MM.1S (cell line): ENCODE measurements at regions not wholly inside any gene's neighbourhood (a gene's known extent, or its start where the extent isn't known, plus 50 kb on each side); places are given as distances from the start of the nearest gene placed in this dataset.

ENCODE experiments used
- DNase-seq: peaks from one replicate; pipeline ENCODE4 v3.0.0-alpha.2; 2015
- H2AFZ ChIP-seq: fragments of 300-600 bp; sonication (generic); 2 replicates; pipeline ENCODE4 v1.6.0; 2016; ENCODE audit warnings: antibody characterized with exemption, low read length
- H3F3A ChIP-seq: fragments of 300-600 bp; sonication (generic); 2 replicates; pipeline ENCODE4 v1.6.1; 2016; ENCODE audit warnings: mild to moderate bottlenecking, antibody characterized with exemption, low read length, moderate library complexity, mixed read lengths; ENCODE audit not compliant: insufficient read depth
- H3K27ac ChIP-seq: fragments of 300-600 bp; sonication (generic); 2 replicates; pipeline ENCODE4 v1.5.1; 2016; ENCODE audit warnings: mild to moderate bottlenecking, low read length
- H3K27me3 ChIP-seq: fragments of 300-600 bp; sonication (generic); replicated peaks from 2 replicates; pipeline ENCODE4 v1.6.0; 2016; ENCODE audit warnings: low read length; ENCODE audit not compliant: insufficient read depth
- H3K36me3 ChIP-seq: fragments of 300-600 bp; sonication (generic); replicated peaks from 2 replicates; pipeline ENCODE4 v1.6.1; 2016; ENCODE audit warnings: mild to moderate bottlenecking, low read length, mixed read lengths; ENCODE audit not compliant: insufficient read depth
- H3K4me1 ChIP-seq: fragments of 300-600 bp; sonication (generic); 2 replicates; pipeline ENCODE4 v1.6.1; 2016; ENCODE audit warnings: low read length, mixed read lengths
- H3K4me2 ChIP-seq: fragments of 300-600 bp; sonication (generic); 2 replicates; pipeline ENCODE4 v1.6.0; 2016; ENCODE audit warnings: low read depth, low read length
- H3K4me3 ChIP-seq: fragments of 300-600 bp; sonication (generic); 2 replicates; pipeline ENCODE4 v1.5.1; 2016; ENCODE audit warnings: low read length, mixed read lengths
- H3K79me2 ChIP-seq: fragments of 300-600 bp; sonication (generic); 2 replicates; pipeline ENCODE4 v1.6.1; 2016; ENCODE audit warnings: mixed run types, low read length, mixed read lengths
- H3K9ac ChIP-seq: fragments of 300-600 bp; sonication (generic); 2 replicates; pipeline ENCODE4 v1.6.1; 2016; ENCODE audit warnings: low read length, mixed read lengths
- H3K9me2 ChIP-seq: fragments of 300-600 bp; sonication (generic); replicated peaks from 2 replicates; pipeline ENCODE4 v1.6.1; 2016; ENCODE audit warnings: mild to moderate bottlenecking, low read length, mixed read lengths; ENCODE audit not compliant: insufficient read depth
- H3K9me3 ChIP-seq: fragments of 300-600 bp; sonication (generic); replicated peaks from 2 replicates; pipeline ENCODE4 v1.6.1; 2016; ENCODE audit warnings: mild to moderate bottlenecking, low read length, mixed read lengths; ENCODE audit not compliant: insufficient read depth
- H4K20me1 ChIP-seq: fragments of 300-600 bp; sonication (generic); 2 replicates; pipeline ENCODE4 v1.6.1; 2016; ENCODE audit warnings: mild to moderate bottlenecking, low read length, moderate library complexity, mixed read lengths; ENCODE audit not compliant: insufficient read depth
- EZH2 ChIP-seq: fragments of 300-600 bp; sonication (generic); optimal IDR thresholded peaks from 2 replicates; pipeline ENCODE3; 2017; ENCODE audit warnings: low read depth, mild to moderate bottlenecking, antibody characterized with exemption, low read length, mixed read lengths
- EZH2phosphoT487 ChIP-seq: fragments of 300-600 bp; sonication (generic); IDR thresholded peaks from 2 replicates; pipeline ENCODE4 v1.6.1; 2018; ENCODE audit warnings: antibody characterized with exemption, low read length
- TF ChIP-seq, protein P1 (sequence below): fragments of 300-600 bp; sonication (generic); IDR thresholded peaks from 2 replicates; pipeline ENCODE4 v1.5.1; 2016; ENCODE audit warnings: antibody characterized with exemption, low read length, mixed read lengths

DNA sequence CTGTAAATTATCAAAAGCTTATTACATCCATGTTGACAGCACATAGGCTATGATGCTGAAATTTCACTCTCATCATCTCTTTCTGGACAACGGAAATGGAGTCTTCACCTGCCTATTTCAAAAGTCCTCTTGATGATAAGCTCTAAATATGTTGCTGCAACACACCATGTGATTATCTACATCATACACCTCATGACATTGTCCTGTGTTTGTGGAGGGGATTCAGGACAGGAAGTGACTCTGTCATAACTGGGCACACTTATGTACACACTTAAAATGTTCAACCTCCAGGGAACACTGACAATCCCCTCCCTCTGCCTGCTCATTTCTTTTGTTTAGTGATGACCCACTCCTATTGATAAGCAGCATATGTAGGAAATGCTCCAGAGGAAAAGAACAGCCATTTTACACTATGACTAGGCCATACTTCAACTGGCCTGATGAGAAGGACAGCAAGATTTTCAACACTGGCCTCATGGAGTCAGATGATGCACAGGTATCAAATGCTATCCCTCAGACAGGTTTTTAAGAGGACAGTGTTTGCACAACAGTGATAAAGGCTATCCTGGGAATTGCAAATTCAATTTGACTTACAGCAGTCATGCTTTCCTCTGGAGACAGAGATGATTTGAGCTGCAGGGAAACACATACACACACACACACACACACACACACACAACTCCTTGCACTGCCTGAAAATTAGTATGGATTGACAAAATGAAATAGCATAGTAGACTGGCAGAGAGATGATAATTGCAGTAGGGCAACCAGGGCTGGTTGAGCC, 163.3 kb upstream of the RASGEF1B start:
- Histone ChIP-seq H3K27ac (peak overlapping the region; percentile 77; the same call in 1 of the 2 replicates), H3F3A (peaks cover 36% of the 10 kb centered on the region), H4K20me1 (no peaks in the 10 kb centered on the region), H3K27me3 (no peaks in the 10 kb centered on the region), H3K4me2 (peak overlapping the region; percentile 76), H3K36me3 (no peaks in the 10 kb centered on the region), H3K9me3 (no peaks in the 10 kb centered on the region), H2AFZ (peak overlapping the region; percentile 54; the same call in 1 of the 2 replicates), H3K79me2 (no peaks in the 10 kb centered on the region), H3K9ac (peak overlapping the region; percentile 28; the same call in 1 of the 2 replicates), H3K9me2 (no peaks in the 10 kb centered on the region), H3K4me1 (peaks cover 47% of the 10 kb centered on the region), H3K4me3 (no peak overlapping the region)
- DNase-seq, result no peak
- no peak for TF ChIP-seq EZH2
- TF ChIP-seq, protein P1, sequence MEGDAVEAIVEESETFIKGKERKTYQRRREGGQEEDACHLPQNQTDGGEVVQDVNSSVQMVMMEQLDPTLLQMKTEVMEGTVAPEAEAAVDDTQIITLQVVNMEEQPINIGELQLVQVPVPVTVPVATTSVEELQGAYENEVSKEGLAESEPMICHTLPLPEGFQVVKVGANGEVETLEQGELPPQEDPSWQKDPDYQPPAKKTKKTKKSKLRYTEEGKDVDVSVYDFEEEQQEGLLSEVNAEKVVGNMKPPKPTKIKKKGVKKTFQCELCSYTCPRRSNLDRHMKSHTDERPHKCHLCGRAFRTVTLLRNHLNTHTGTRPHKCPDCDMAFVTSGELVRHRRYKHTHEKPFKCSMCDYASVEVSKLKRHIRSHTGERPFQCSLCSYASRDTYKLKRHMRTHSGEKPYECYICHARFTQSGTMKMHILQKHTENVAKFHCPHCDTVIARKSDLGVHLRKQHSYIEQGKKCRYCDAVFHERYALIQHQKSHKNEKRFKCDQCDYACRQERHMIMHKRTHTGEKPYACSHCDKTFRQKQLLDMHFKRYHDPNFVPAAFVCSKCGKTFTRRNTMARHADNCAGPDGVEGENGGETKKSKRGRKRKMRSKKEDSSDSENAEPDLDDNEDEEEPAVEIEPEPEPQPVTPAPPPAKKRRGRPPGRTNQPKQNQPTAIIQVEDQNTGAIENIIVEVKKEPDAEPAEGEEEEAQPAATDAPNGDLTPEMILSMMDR, result no peak
- TF ChIP-seq EZH2phosphoT487, result no peak

DNA sequence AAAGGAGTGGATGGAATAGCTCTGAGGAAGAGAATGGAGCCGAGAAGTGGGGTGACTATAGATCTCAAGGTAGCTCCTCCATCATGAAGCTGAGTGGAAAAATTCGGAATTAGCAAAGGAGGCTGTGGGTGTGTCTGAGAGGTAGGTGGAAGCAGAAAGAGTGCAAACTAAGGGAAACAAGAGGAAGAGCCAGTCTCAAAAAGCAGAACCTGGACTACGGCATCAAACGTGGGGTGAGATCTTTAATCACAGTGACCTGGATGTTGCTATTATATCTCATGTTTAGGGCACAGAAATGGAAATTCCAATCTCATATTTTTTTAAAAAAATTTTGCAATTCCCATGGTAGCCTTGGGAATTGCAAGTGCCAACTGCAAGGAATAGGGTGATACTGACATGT, 162.5 kb upstream of the RASGEF1B start:
- Histone ChIP-seq H3K36me3 (no peaks in the 10 kb centered on the region), H3K9me2 (no peaks in the 10 kb centered on the region), H3K27me3 (no peaks in the 10 kb centered on the region), H3K4me3 (no peak overlapping the region), H2AFZ (no peak overlapping the region), H3K4me2 (no peak overlapping the region), H4K20me1 (no peaks in the 10 kb centered on the region), H3K9ac (no peak overlapping the region), H3K9me3 (no peaks in the 10 kb centered on the region), H3K4me1 (peaks cover 52% of the 10 kb centered on the region), H3K79me2 (no peaks in the 10 kb centered on the region), H3F3A (peaks cover 36% of the 10 kb centered on the region), H3K27ac (no peak overlapping the region)
- no peak for TF ChIP-seq EZH2phosphoT487
- TF ChIP-seq, protein P1, result no peak
- TF ChIP-seq EZH2, result no peak
- DNase-seq, result no peak

GRCh38 chr4:81632581-81633299, 161.0 kb upstream of the RASGEF1B start:
- Histone ChIP-seq H3K4me3 (no peak overlapping the region), H3K9ac (no peak overlapping the region), H2AFZ (no peak overlapping the region), H4K20me1 (no peaks in the 10 kb centered on the region), H3K9me3 (no peaks in the 10 kb centered on the region), H3K79me2 (no peaks in the 10 kb centered on the region), H3K4me2 (no peak overlapping the region), H3K9me2 (no peaks in the 10 kb centered on the region), H3K27ac (peak overlapping the region; percentile 77; the same call in 1 of the 2 replicates), H3K4me1 (peaks cover 64% of the 10 kb centered on the region), H3K27me3 (no peaks in the 10 kb centered on the region), H3F3A (peaks cover 36% of the 10 kb centered on the region), H3K36me3 (no peaks in the 10 kb centered on the region)
- no peak for TF ChIP-seq EZH2phosphoT487
- TF ChIP-seq, protein P1, result no peak
- no peak for TF ChIP-seq EZH2
- DNase-seq, result no peak
